ENCODE measurements at regions not wholly inside any gene's neighbourhood (a gene's known extent, or its start where the extent isn't known, plus 50 kb on each side); places are given as distances from the start of the nearest gene placed in this dataset.
A peak's percentile ranks its signal among the peaks of the same experiment; 100 is the strongest.
"Not testable (repeated sequence)": the region's sequence is repeated elsewhere in the genome, so short reads cannot be mapped to it uniquely, and the experiment has no call there.

DNA sequence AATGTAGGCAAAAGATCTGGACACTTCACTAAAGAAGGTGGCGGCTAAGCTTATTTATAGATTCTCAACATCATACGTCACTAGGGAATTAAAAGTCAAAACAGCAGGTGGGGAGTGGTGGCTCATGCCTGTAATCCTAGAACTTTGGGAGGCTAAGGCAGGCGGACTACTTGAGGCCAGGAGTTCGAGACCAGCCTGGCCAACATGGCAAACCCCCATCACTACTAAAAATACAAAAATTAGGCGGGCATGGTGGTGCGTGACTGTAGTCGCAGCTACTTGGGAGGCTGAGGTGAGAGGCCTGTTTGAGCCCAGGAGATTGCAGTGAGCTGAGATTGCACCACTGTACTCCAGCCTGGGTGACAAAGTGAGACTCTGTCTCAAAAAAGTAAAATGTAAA is 74.6 kb downstream of the GPX5 start:
- DNase-seq (ENCODE audit: insufficient read length), result no peak
- no peak for TF ChIP-seq POLR2AphosphoS5 (IDR thresholded peaks at IDR 0.05; ENCODE audit: low read depth, low read length)
- no peak for TF ChIP-seq POLR2A (IDR thresholded peaks at IDR 0.05; ENCODE audit: low read depth, low read length)
- TF ChIP-seq TAF1 (IDR thresholded peaks at IDR 0.05; ENCODE audit: borderline replicate concordance, low read depth, low read length), result no peak
- no peak for FAIRE-seq

DNA sequence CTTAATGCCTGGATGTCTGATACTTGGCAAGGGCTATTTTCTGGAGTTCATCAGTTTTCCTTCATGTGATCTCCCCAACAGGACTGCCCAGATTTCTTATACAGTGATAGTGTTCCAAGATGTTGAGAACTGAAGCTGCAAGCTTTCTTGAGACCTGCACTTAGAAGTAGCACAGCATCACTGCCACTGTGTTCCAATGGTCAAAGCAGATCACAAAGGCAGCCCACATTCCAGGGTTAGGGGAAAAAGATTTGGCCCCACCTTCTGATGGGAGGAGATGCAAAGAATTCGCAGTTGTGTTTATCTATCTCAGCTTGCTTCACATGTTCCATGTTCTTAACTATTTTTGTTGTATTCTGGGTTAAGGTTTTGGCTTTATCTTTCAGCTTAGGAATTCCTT is 78.2 kb downstream of the GPX5 start:
- no peak for FAIRE-seq
- no peak for DNase-seq (ENCODE audit: insufficient read length)
- TF ChIP-seq TAF1 (IDR thresholded peaks at IDR 0.05; ENCODE audit: borderline replicate concordance, low read depth, low read length) (no peak), POLR2A (IDR thresholded peaks at IDR 0.05; ENCODE audit: low read depth, low read length) (no peak), POLR2AphosphoS5 (IDR thresholded peaks at IDR 0.05; ENCODE audit: low read depth, low read length) (no peak)

DNA sequence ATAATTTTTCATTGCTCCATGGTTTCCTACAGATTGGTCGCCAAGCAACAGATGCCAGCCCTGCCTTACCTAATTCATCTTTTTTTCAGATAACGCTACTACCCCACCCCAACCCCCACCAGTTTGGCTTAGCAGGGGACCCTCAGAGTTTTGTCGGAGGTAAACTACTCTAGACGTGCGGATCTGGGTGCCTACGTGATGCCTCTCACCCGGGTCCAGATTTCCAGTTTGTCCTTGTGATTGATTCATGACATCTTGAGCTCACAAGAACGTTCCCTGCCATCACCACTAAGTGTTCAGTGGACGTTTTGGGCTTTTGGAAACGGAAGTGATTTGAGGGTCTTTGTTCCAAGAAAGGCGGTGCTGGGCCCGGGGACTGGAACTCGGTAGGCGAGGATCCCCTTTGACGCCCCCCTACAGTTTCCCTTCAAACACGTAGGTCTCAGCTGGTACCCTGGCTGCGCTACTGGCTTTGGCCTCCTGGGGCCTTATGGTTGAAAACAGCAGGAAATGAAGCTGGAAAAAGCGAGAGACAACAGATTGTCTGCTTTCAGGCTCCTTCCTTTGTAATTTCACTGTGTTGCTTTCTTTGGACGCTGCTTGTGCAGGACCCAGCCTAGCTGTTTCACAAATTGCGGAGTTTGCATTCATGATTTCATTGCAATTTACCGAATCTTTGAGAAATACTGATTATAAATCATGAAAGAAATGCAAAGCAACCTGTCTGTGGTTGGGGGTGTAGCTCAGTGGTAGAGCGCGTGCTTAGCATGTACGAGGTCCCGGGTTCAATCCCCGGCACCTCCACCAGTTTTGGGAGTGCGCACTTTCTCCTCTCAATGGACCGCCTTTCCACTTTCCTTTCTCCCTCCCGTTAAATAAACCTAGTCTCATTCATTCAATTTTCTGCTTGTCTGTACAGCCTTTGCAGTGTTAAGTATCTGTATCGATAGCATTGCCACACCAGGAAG is 81.0 kb downstream of the GPX5 start:
- peak; percentile 73 for FAIRE-seq

DNA sequence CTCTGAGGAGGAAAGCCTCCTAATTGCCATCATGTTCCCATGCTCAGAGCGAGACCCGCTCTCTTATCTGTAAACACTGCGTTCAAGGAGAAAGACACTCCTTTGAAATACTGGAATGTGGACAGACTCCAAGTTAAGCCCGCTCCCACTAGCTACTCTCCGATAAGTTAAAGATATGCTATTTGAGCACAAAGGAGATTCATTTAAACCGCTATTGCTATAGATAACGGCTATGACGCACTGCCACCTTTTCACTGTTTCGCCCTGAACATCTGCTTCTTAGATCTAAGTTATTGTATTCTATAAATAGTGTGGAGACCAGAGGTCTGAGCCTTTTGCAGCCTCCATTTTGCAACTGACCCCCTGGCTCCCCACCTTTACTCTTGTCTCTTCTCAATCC is 82.3 kb downstream of the GPX5 start:
- FAIRE-seq (no peak), DNase-seq (ENCODE audit: insufficient read length) (no peak)
- TF ChIP-seq POLR2A (IDR thresholded peaks at IDR 0.05; ENCODE audit: low read depth, low read length), result no peak
- TF ChIP-seq POLR2AphosphoS5 (IDR thresholded peaks at IDR 0.05; ENCODE audit: low read depth, low read length), result no peak
- no peak for TF ChIP-seq TAF1 (IDR thresholded peaks at IDR 0.05; ENCODE audit: borderline replicate concordance, low read depth, low read length)

More for the DNA sequence above, 81.0 kb downstream of the GPX5 start:
- TF ChIP-seq POLR2AphosphoS5 (IDR thresholded peaks at IDR 0.05; ENCODE audit: low read depth, low read length) (no peak), TAF1 (IDR thresholded peaks at IDR 0.05; ENCODE audit: borderline replicate concordance, low read depth, low read length) (no peak), POLR2A (IDR thresholded peaks at IDR 0.05; ENCODE audit: low read depth, low read length) (no peak)
- DNase-seq (ENCODE audit: insufficient read length), result no peak

DNA sequence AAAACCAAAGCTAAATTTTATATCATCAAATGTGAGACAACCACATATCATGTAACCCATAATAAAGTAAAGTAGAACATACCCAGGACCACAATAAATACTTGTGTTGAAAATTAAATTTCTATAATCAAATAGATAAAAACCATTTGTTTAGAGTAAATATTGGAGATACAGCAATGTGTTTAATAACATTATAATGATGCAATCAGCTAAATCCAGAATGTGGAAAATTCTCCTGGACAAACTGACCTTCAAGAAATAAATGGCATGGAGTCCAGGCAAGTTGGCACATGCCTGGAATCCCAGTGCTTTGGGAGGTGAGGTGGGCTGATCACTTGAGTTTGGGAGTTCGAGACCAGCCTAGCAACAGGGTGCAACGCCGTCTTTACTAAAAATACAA is 84.0 kb downstream of the GPX5 start:
- TF ChIP-seq POLR2AphosphoS5 (IDR thresholded peaks at IDR 0.05; ENCODE audit: low read depth, low read length) (no peak), TAF1 (IDR thresholded peaks at IDR 0.05; ENCODE audit: borderline replicate concordance, low read depth, low read length) (no peak), POLR2A (IDR thresholded peaks at IDR 0.05; ENCODE audit: low read depth, low read length) (no peak)
- DNase-seq (ENCODE audit: insufficient read length), result no peak
- FAIRE-seq, result no peak

DNA sequence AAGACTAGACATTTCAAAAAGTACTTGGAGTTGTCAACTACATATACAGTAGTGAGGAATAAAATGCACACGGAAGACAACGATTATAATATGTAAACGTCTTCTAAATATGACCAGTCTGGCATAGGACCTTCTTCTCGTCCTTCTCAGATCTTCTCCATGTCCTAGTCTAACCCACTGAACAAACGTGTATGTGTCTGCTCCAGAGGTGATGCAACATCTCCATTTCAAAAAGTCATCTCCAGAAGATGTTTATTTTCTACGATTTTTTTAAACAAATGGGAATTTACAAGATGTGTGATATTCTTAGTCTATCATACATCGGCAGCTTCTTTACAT is 89.9 kb downstream of the GPX5 start:
- no peak for TF ChIP-seq POLR2A (IDR thresholded peaks at IDR 0.05; ENCODE audit: low read depth, low read length)
- no peak for TF ChIP-seq TAF1 (IDR thresholded peaks at IDR 0.05; ENCODE audit: borderline replicate concordance, low read depth, low read length)
- no peak for TF ChIP-seq POLR2AphosphoS5 (IDR thresholded peaks at IDR 0.05; ENCODE audit: low read depth, low read length)
- no peak for FAIRE-seq
- no peak for DNase-seq (ENCODE audit: insufficient read length)

DNA sequence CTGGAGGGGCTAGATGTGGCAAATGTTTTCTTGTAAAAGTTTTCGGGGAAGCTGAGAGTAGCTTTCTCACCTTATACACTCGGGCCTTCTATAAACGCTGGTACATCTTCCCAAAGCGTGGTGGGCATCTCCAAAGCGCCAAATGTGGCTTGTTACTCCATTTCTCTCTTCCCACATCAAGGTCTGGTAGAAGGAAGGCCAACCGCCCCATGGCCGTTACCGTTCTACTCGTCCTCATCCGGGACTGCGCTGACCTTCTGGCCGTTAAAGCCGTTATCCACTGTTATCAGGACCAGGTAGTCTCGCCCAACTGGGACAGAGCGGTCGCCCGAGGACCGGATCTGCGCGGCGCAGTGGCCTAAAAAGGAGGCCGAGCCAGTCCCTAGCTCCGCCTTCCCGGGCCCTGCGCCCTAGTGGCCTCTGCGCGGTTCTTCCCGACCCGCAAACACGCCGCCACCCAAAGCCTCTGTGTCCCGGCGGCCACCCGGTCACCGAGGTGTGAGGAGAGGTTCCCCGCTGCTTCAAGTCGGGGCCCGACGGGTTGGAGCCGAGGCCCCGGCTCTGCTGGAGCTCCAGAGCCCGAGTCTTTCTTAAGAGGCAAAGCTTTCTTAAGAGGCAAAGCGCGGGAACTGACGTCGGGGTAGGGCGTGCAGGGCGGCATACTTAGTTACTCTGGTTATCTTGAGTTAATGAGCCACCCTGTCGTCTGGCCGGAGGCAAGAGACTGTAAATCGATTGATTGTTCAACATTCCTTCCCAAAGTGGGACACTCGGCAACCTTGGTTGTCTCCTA is 90.5 kb downstream of the GPX5 start:
- TF ChIP-seq POLR2A (IDR thresholded peaks at IDR 0.05; ENCODE audit: low read depth, low read length), result no peak
- TF ChIP-seq POLR2AphosphoS5 (IDR thresholded peaks at IDR 0.05; ENCODE audit: low read depth, low read length), result no peak
- TF ChIP-seq TAF1 (IDR thresholded peaks at IDR 0.05; ENCODE audit: borderline replicate concordance, low read depth, low read length), result no peak
- FAIRE-seq (no peak), DNase-seq (ENCODE audit: insufficient read length) (no peak)

DNA sequence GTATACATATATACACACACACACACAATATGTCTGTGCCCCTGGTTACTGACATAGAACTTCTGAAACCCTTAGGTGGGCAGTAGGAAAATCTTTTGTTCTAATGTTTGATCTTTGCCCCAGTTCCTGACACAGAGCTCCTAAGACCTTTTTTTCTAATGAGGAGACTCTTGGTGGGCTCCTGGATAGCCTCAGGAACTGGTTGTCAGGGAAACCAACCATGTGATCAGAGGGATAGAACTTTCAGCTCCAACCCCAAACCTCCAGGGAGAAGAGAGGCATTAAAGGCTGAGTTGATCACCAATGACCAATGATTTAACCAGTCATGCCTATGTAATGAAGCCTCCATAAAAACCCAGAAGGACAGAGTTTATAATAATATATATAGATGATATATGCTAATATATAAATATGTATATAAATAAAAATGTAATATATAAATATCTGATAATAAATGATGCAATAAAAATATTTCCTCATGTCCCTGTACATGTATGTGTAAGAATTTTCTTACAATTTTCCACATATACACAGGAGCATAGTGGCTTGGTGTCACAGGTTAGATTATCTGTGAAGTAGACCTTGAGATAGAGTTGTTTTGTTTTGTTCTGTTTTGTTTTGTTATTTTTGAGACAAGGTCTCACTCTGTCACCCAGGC is 93.3 kb downstream of the GPX5 start:
- FAIRE-seq (no peak), DNase-seq (ENCODE audit: insufficient read length) (no peak)
- TF ChIP-seq TAF1 (IDR thresholded peaks at IDR 0.05; ENCODE audit: borderline replicate concordance, low read depth, low read length) (no peak), POLR2AphosphoS5 (IDR thresholded peaks at IDR 0.05; ENCODE audit: low read depth, low read length) (no peak), POLR2A (IDR thresholded peaks at IDR 0.05; ENCODE audit: low read depth, low read length) (no peak)

DNA sequence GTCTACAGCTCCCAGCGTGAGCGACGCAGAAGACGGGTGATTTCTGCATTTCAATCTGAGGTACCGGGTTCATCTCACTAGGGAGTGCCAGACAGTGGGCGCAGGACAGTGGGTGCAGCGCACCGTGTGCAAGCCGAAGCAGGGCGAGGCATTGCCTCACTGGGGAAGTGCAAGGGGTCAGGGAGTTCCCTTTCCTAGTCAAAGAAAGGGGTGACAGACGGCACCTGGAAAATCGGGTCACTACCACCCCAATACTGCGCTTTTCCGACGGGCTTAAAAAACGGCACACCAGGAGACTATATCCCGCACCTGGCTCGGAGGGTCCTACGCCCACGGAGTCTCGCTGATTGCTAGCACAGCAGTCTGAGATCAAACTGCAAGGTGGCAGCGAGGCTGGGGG is 95.6 kb downstream of the GPX5 start:
- FAIRE-seq, result not testable (repeated sequence)

DNA sequence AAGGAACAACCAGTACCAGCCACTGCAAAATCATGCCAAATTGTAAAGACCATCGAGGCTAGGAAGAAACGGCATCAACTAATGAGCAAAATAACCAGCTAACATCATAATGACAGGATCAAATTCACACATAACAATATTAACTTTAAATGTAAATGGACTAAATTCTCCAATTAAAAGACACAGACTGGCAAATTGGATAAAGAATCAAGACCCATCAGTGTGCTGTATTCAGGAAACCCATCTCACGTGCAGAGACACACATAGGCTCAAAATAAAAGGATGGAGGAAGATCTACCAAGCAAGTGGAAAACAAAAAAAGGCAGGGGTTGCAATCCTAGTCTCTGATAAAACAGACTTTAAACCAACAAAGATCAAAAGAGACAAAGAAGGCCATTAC is 97.6 kb downstream of the GPX5 start:
- DNase-seq (ENCODE audit: insufficient read length); FAIRE-seq: not testable (repeated sequence)

More for the DNA sequence above, 95.6 kb downstream of the GPX5 start:
- not testable (repeated sequence) for DNase-seq (ENCODE audit: insufficient read length)

DNA sequence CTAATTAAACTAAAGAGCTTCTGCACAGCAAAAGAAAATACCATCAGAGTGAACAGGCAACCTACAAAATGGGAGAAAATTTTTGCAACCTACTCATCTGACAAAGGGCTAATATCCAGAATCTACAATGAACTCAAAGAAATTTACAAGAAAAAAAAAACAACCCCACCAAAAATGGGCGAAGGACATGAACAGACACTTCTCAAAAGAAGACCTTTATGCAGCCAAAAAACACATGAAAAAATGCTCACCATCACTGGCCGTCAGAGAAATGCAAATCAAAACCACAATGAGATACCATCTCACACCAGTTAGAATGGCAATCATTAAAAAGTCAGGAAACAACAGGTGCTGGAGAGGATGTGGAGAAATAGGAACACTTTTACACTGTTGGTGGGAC is 100.7 kb downstream of the GPX5 start:
- not testable (repeated sequence) for FAIRE-seq; DNase-seq (ENCODE audit: insufficient read length)

DNA sequence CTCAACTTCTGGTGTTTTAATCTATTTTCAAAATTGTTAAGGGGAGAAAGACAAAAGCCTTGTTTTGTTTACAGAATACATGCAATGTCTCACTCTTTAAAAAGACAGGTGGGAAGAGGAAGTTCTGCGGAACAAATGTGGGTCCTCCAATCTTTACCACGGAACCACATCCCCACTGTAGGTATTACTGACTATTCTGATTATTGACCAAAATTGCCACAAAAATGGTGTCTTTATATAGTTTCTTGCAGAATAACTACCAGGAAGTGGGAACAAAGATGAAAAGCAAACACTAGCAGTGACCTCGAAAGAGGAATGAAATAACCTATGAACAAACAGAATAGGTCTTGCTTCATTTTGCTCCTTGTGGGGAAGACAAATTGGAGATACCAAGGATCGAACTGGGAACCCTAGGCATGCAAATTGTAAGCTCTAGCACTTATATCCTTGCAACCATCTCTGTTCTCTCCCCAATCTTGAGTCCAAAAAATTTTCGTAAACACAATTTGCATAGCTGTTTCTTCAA is 106.7 kb downstream of the GPX5 start:
- DNase-seq (ENCODE audit: insufficient read length) (no peak), FAIRE-seq (no peak)
- TF ChIP-seq POLR2A (IDR thresholded peaks at IDR 0.05; ENCODE audit: low read depth, low read length) (no peak), POLR2AphosphoS5 (IDR thresholded peaks at IDR 0.05; ENCODE audit: low read depth, low read length) (no peak), TAF1 (IDR thresholded peaks at IDR 0.05; ENCODE audit: borderline replicate concordance, low read depth, low read length) (no peak)

Data from GM12892 (cell line).